Spleen (tissue), 7 donors: ENCODE measurements at regions not wholly inside any gene's neighbourhood (a gene's known extent, or its start where the extent isn't known, plus 50 kb on each side); places are given as distances from the start of the nearest gene placed in this dataset.

Source experiments
- CTCF ChIP-seq, 11 experiments: fragments of 200-600 bp in 7 of 11; fragments of 450-650 bp in 4 of 11; sonication (generic) in 4 of 11; IDR thresholded peaks in 8 of 11; conservative IDR thresholded peaks in 3 of 11; 1 replicate in 7 of 11; 2 replicates in 4 of 11; pipeline versions ENCODE4 v1.4.0 to v1.8.0; 2016 to 2021; ENCODE audit warnings: antibody characterized with exemption in 11 of 11, inconsistent platforms in 4 of 11, mild to moderate bottlenecking in 1 of 11
- POLR2AphosphoS5 ChIP-seq, 3 donors: sonication (generic); formaldehyde crosslinking; IDR thresholded peaks; one replicate each; pipeline ENCODE4 v1.5.1; 2017; ENCODE audit warnings: antibody characterized with exemption in 3 of 3
- donor health status: DM: no; HTN: no; CAD: no; lungs with moderate emphysema.
- donor health status: DM: no; HTN: no; CAD: no.
- donor health status: DM: no; HTN: no; CAD: no.

- TF ChIP-seq POLR2AphosphoS5 (IDR thresholded peaks at IDR 0.05), result no peak
- TF ChIP-seq CTCF (IDR thresholded peaks at IDR 0.05 in 8 of 11, conservative IDR thresholded peaks at IDR 0.05 in 3 of 11), result no peak
Observed at GRCh38 chr5:105414067-105414466, 1851.5 kb upstream of the NUDT12 start.
